Endothelial cell of umbilical vein (primary cell): ENCODE measurements at regions not wholly inside any gene's neighbourhood (a gene's known extent, or its start where the extent isn't known, plus 50 kb on each side); places are given as distances from the start of the nearest gene placed in this dataset.
A peak's percentile ranks its signal among the peaks of the same experiment; 100 is the strongest.

ENCODE experiments used
- BruUV-seq: library from RNA; stranded (reverse); fragments of 400-500 nt; replicated peaks from 2 replicates; lab custom pipeline; 2021; lab: Mats Ljungman, UMichigan
- CTCF ChIA-PET: fragments of 300-600, 350-600 bp; sonication (Branson Sonifier 250); formaldehyde crosslinking; loops from one replicate; lab custom pipeline; 2021; ENCODE audit warnings: antibody characterized with exemption, inconsistent platforms; lab: Charles Lee
- POLR2A ChIA-PET: fragments of 300-600, 350-600 bp; sonication (Branson Sonifier 250); formaldehyde crosslinking; loops from one replicate; lab custom pipeline; 2021; ENCODE audit warnings: antibody characterized with exemption, inconsistent platforms; lab: Charles Lee
- DNase-seq: peaks from one replicate; pipeline ENCODE4 v3.0.0-alpha.2; 2011; ENCODE audit warnings: low read depth, low spot score
- FAIRE-seq: peaks from 2 replicates; lab custom pipeline; 2011; peaks lifted over from hg19 to GRCh38; lab: Jason Lieb, UNC
- H2AFZ ChIP-seq: 2 replicates; pipeline ENCODE4 v1.6.0; 2012; ENCODE audit warnings: low read depth, low read length, control low read depth, inconsistent platforms
- H3K27ac ChIP-seq: 2 replicates; pipeline ENCODE4 v1.5.1; 2011; ENCODE audit warnings: low read depth, mild to moderate bottlenecking, control low read depth, low read length, moderate library complexity; ENCODE audit not compliant: insufficient read depth
- H3K27me3 ChIP-seq, 2 experiments: 2 replicates each; pipeline versions ENCODE4 v1.6.0 to v1.6.1; 2011; ENCODE audit warnings: low read length in 2 of 2, mixed read lengths in 1 of 2; ENCODE audit not compliant: control insufficient read depth in 2 of 2, insufficient read depth in 2 of 2
- H3K36me3 ChIP-seq, 2 experiments: 2 replicates in 1 of 2; 3 replicates in 1 of 2; pipeline ENCODE4 v1.5.1; 2011; ENCODE audit warnings: low read length in 2 of 2, mild to moderate bottlenecking in 1 of 2, moderate library complexity in 1 of 2; ENCODE audit not compliant: control insufficient read depth in 2 of 2, insufficient read depth in 2 of 2; ENCODE audit errors: extremely low read depth in 1 of 2
- H3K4me1 ChIP-seq: 3 replicates; pipeline ENCODE4 v1.5.1; 2011; ENCODE audit warnings: mild to moderate bottlenecking, low read length; ENCODE audit not compliant: control insufficient read depth, insufficient read depth; ENCODE audit errors: extremely low read depth
- H3K4me2 ChIP-seq: 2 replicates; pipeline ENCODE4 v1.6.1; 2011; ENCODE audit warnings: low read length, control low read depth, mixed read lengths; ENCODE audit not compliant: insufficient read depth
- H3K4me3 ChIP-seq, 3 experiments: fragments of 200-600 bp in 1 of 3; sonication (generic), shearing (Covaris generic) in 1 of 3; replicated peaks in 1 of 3; 2 replicates each; pipeline ENCODE4 v1.5.1; 2011 to 2016; ENCODE audit warnings: control low read depth in 3 of 3, low read length in 3 of 3, mild to moderate bottlenecking in 2 of 3, inconsistent platforms in 1 of 3, low read depth in 1 of 3, moderate library complexity in 1 of 3; ENCODE audit not compliant: insufficient read depth in 1 of 3
- H3K79me2 ChIP-seq: 2 replicates; pipeline ENCODE4 v1.6.0; 2012; ENCODE audit warnings: low read length, inconsistent platforms; ENCODE audit not compliant: control insufficient read depth, insufficient read depth
- H3K9ac ChIP-seq: replicated peaks from 2 replicates; pipeline ENCODE3; 2011; ENCODE audit warnings: low read length, control low read depth; ENCODE audit not compliant: insufficient read depth; ENCODE audit errors: extremely low read depth
- H3K9me1 ChIP-seq: replicated peaks from 3 replicates; pipeline ENCODE4 v1.6.0; 2011; ENCODE audit warnings: mild to moderate bottlenecking, low read length; ENCODE audit not compliant: control insufficient read depth, insufficient read depth; ENCODE audit errors: extremely low read depth
- H3K9me3 ChIP-seq: replicated peaks from 2 replicates; pipeline ENCODE4 v1.5.1; 2012; ENCODE audit warnings: low read length, inconsistent platforms; ENCODE audit not compliant: control insufficient read depth, insufficient read depth
- H4K20me1 ChIP-seq: replicated peaks from 2 replicates; pipeline ENCODE3; 2011; ENCODE audit warnings: mild to moderate bottlenecking, low read length; ENCODE audit not compliant: control insufficient read depth, insufficient read depth; ENCODE audit errors: extremely low read depth
- EZH2 ChIP-seq: IDR thresholded peaks from 2 replicates; pipeline ENCODE4 v1.6.1; 2012; ENCODE audit warnings: borderline replicate concordance, low read depth, mild to moderate bottlenecking, moderate library complexity, low read length, inconsistent platforms; ENCODE audit not compliant: severe bottlenecking
- FOS ChIP-seq: IDR thresholded peaks from 2 replicates; pipeline ENCODE4 v1.6.1; 2011; ENCODE audit warnings: mild to moderate bottlenecking, low read length, moderate library complexity, borderline replicate concordance; ENCODE audit not compliant: insufficient read depth
- GATA2 ChIP-seq: IDR thresholded peaks from 2 replicates; pipeline ENCODE4 v1.7.0; 2011; ENCODE audit warnings: low read depth, mild to moderate bottlenecking, moderate library complexity, mixed read lengths, low read length; ENCODE audit not compliant: insufficient read length, insufficient read depth
- JUN ChIP-seq: IDR thresholded peaks from 2 replicates; pipeline ENCODE4 v1.6.1; 2011; ENCODE audit warnings: borderline replicate concordance, low read depth; ENCODE audit not compliant: insufficient read length, insufficient read depth
- MAX ChIP-seq: IDR thresholded peaks from 2 replicates; pipeline ENCODE4 v1.6.1; 2011; ENCODE audit not compliant: insufficient read depth, insufficient read length
- MYC ChIP-seq: IDR thresholded peaks from one replicate; pipeline ENCODE4 v1.6.1; 2011; ENCODE audit warnings: mild to moderate bottlenecking, low read depth, low read length
- POLR2A ChIP-seq: IDR thresholded peaks from 2 replicates; pipeline ENCODE4 v1.6.1; 2012; ENCODE audit warnings: low read depth, mild to moderate bottlenecking, control low read depth, low read length
- POLR2AphosphoS5 ChIP-seq: IDR thresholded peaks from 2 replicates; pipeline ENCODE4 v1.6.1; 2012; ENCODE audit warnings: low read depth, mild to moderate bottlenecking, control low read depth, low read length, moderate library complexity; ENCODE audit not compliant: insufficient read depth
- dilution Hi-C: fragments of 300-500 bp; cut with MboI; formaldehyde crosslinking; loops from one replicate; pipeline ENCODE4 v1.15.0; 2019; ENCODE audit warnings: low sequenced_read_pairs; ENCODE audit not compliant: extremely low pct_ligation_motif_present
- intact Hi-C: fragments of 100-400 bp; cut with micrococcal nuclease; formaldehyde crosslinking; loops from one replicate; pipeline ENCODE4 v1.10.0; 2022

- Histone ChIP-seq H3K4me2 (peak overlapping the region; percentile 40), H4K20me1 (no peaks in the 10 kb centered on the region), H3K27ac (peak overlapping the region; percentile 34), H3K79me2 (no peaks in the 10 kb centered on the region), H3K9ac (no peak overlapping the region), H2AFZ (no peak overlapping the region), H3K4me3 (no peak overlapping the region), H3K4me1 (peaks cover 24% of the 10 kb centered on the region), H3K27me3 (no peaks in the 10 kb centered on the region), H3K36me3 (no peaks in the 10 kb centered on the region), H3K9me1 (no peaks in the 10 kb centered on the region), H3K9me3 (no peaks in the 10 kb centered on the region)
- TF ChIP-seq POLR2AphosphoS5 (no peak), GATA2 (no peak), MAX (peak; percentile 83), FOS (peak; percentile 76), JUN (peak; percentile 56), MYC (peak; percentile 38), EZH2 (no peak), POLR2A (no peak)
- BruUV-seq = no TSS peak
- ChIA-PET CTCF (interaction anchor here (1.0 to 1.9 kb wide), 4 partner anchors 9 to 97 kb away, joined by 3 to 12 read pairs (median 3); no protein-coding TSS in a partner anchor), POLR2A (no interaction called here)
- intact Hi-C loops (loop anchor here (1.0 to 5.0 kb wide), 2 partner anchors 11 to 1346 kb away; no protein-coding TSS in a partner anchor), dilution Hi-C loops (no loop called here)
- DNase-seq = peak; percentile 85
- FAIRE-seq = peak; percentile 76
These were observed 189.8 kb downstream of the SNX19 start for GRCh38 chr11:130726234-130727037.
